Uterus (tissue), 2 donors: ENCODE measurements at regions not wholly inside any gene's neighbourhood (a gene's known extent, or its start where the extent isn't known, plus 50 kb on each side); places are given as distances from the start of the nearest gene placed in this dataset.

Experiments used
- POLR2A ChIP-seq, 2 donors: fragments of 450-650 bp; IDR thresholded peaks; one replicate each; pipeline ENCODE4 v1.6.1; 2016; ENCODE audit warnings: antibody characterized with exemption in 2 of 2, mild to moderate bottlenecking in 1 of 2, moderate library complexity in 1 of 2
- TF ChIP-seq, protein P1 (sequence below), 4 experiments: fragments of 200-600 bp in 2 of 4; fragments of 450-650 bp in 2 of 4; sonication (generic) in 2 of 4; IDR thresholded peaks; one replicate each; pipeline ENCODE4 v1.5.1; 2016 to 2019; ENCODE audit warnings: antibody characterized with exemption in 4 of 4, mild to moderate bottlenecking in 2 of 4, moderate library complexity in 1 of 4

DNA sequence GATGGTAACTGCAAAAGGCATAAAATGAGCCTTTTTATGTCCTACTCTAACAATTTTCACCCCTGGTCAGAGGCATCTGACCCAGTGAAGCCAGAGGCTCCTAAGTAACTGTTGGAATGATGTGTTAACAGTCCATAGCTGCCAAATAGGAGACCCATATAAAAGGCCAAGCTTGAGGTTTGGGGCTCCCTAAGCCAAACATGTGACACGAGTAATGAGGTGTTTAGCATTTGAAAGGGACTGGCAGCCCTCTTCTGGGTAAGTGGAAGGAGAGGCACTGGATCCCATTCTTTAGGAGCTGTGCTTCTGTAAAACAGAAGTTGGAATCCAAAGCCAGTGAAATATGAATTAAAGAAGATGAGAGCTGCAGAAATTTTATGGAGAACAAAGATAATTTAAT is 100.6 kb upstream of the PNPLA4 start:
- TF ChIP-seq, protein P1, sequence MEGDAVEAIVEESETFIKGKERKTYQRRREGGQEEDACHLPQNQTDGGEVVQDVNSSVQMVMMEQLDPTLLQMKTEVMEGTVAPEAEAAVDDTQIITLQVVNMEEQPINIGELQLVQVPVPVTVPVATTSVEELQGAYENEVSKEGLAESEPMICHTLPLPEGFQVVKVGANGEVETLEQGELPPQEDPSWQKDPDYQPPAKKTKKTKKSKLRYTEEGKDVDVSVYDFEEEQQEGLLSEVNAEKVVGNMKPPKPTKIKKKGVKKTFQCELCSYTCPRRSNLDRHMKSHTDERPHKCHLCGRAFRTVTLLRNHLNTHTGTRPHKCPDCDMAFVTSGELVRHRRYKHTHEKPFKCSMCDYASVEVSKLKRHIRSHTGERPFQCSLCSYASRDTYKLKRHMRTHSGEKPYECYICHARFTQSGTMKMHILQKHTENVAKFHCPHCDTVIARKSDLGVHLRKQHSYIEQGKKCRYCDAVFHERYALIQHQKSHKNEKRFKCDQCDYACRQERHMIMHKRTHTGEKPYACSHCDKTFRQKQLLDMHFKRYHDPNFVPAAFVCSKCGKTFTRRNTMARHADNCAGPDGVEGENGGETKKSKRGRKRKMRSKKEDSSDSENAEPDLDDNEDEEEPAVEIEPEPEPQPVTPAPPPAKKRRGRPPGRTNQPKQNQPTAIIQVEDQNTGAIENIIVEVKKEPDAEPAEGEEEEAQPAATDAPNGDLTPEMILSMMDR (IDR thresholded peaks at IDR 0.05) = no peak
- no peak for TF ChIP-seq POLR2A (IDR thresholded peaks at IDR 0.05)
